ENCODE measurements at regions not wholly inside any gene's neighbourhood (a gene's known extent, or its start where the extent isn't known, plus 50 kb on each side); places are given as distances from the start of the nearest gene placed in this dataset.

- in situ Hi-C loops (cut with MboI; ENCODE audit: low sequenced_read_pairs), result no loop called here
- H3K27me3 ChIP-seq (ENCODE audit: low read depth), result no peaks in the 10 kb centered on the region
- no peaks in the 10 kb centered on the region for H3K36me3 ChIP-seq (replicated peaks)
- H3K4me3 ChIP-seq, result no peak overlapping the region
- DNase-seq (ENCODE audit: low spot score in 2 of 2), result no peak
- H3K9me3 ChIP-seq, result no peaks in the 10 kb centered on the region
- H3K4me1 ChIP-seq, result no peaks in the 10 kb centered on the region
These were observed 403.4 kb downstream of the MATN1 start for GRCh38 chr1:30319765-30320580.

- no peak for DNase-seq (ENCODE audit: low spot score in 2 of 2)
- no peaks in the 10 kb centered on the region for H3K36me3 ChIP-seq (replicated peaks)
- H3K4me3 ChIP-seq, result no peak overlapping the region
- H3K27me3 ChIP-seq (ENCODE audit: low read depth), result no peaks in the 10 kb centered on the region
- in situ Hi-C loops (cut with MboI; ENCODE audit: low sequenced_read_pairs), result no loop called here
- H3K4me1 ChIP-seq, result no peaks in the 10 kb centered on the region
- H3K9me3 ChIP-seq, result no peaks in the 10 kb centered on the region
These were observed 404.3 kb downstream of the MATN1 start for GRCh38 chr1:30318864-30319718.

- no peak for DNase-seq (ENCODE audit: low spot score in 2 of 2)
- Histone ChIP-seq H3K4me3 (no peak overlapping the region), H3K27me3 (ENCODE audit: low read depth) (no peaks in the 10 kb centered on the region), H3K36me3 (replicated peaks) (no peaks in the 10 kb centered on the region), H3K9me3 (no peaks in the 10 kb centered on the region), H3K4me1 (no peaks in the 10 kb centered on the region)
- in situ Hi-C loops (cut with MboI; ENCODE audit: low sequenced_read_pairs), result no loop called here
These were observed 405.0 kb downstream of the MATN1 start for GRCh38 chr1:30318413-30318812.

- no peaks in the 10 kb centered on the region for H3K4me1 ChIP-seq
- no peak overlapping the region for H3K4me3 ChIP-seq
- no peak for DNase-seq (ENCODE audit: low spot score in 2 of 2)
- in situ Hi-C loops (cut with MboI; ENCODE audit: low sequenced_read_pairs), result no loop called here
- no peaks in the 10 kb centered on the region for H3K27me3 ChIP-seq (ENCODE audit: low read depth)
- H3K9me3 ChIP-seq, result no peaks in the 10 kb centered on the region
- H3K36me3 ChIP-seq (replicated peaks), result no peaks in the 10 kb centered on the region
These were observed 405.5 kb downstream of the MATN1 start for GRCh38 chr1:30317921-30318320.

GRCh38 chr1:30316056-30316455 is 407.3 kb downstream of the MATN1 start:
- DNase-seq (ENCODE audit: low spot score in 2 of 2), result no peak
- Histone ChIP-seq H3K27me3 (ENCODE audit: low read depth) (no peaks in the 10 kb centered on the region), H3K4me3 (no peak overlapping the region), H3K9me3 (no peaks in the 10 kb centered on the region), H3K4me1 (no peaks in the 10 kb centered on the region), H3K36me3 (replicated peaks) (no peaks in the 10 kb centered on the region)
- in situ Hi-C loops (cut with MboI; ENCODE audit: low sequenced_read_pairs), result no loop called here

- H3K4me3 ChIP-seq, result no peak overlapping the region
- in situ Hi-C loops (cut with MboI; ENCODE audit: low sequenced_read_pairs), result no loop called here
- DNase-seq (ENCODE audit: low spot score in 2 of 2), result no peak
- no peaks in the 10 kb centered on the region for H3K36me3 ChIP-seq (replicated peaks)
- H3K27me3 ChIP-seq (ENCODE audit: low read depth), result no peaks in the 10 kb centered on the region
- H3K9me3 ChIP-seq, result no peaks in the 10 kb centered on the region
- H3K4me1 ChIP-seq, result no peaks in the 10 kb centered on the region
These were observed 408.0 kb downstream of the MATN1 start for GRCh38 chr1:30315185-30315960.

GRCh38 chr1:30314591-30314990 is 408.8 kb downstream of the MATN1 start:
- no peak for DNase-seq (ENCODE audit: low spot score in 2 of 2)
- Histone ChIP-seq H3K27me3 (ENCODE audit: low read depth) (no peaks in the 10 kb centered on the region), H3K36me3 (replicated peaks) (no peaks in the 10 kb centered on the region), H3K9me3 (no peaks in the 10 kb centered on the region), H3K4me1 (no peaks in the 10 kb centered on the region), H3K4me3 (no peak overlapping the region)
- in situ Hi-C loops (cut with MboI; ENCODE audit: low sequenced_read_pairs), result no loop called here

GRCh38 chr1:30313584-30313983 is 409.8 kb downstream of the MATN1 start:
- no peaks in the 10 kb centered on the region for H3K36me3 ChIP-seq (replicated peaks)
- in situ Hi-C loops (cut with MboI; ENCODE audit: low sequenced_read_pairs), result no loop called here
- no peaks in the 10 kb centered on the region for H3K9me3 ChIP-seq
- no peaks in the 10 kb centered on the region for H3K4me1 ChIP-seq
- no peak overlapping the region for H3K4me3 ChIP-seq
- no peak for DNase-seq (ENCODE audit: low spot score in 2 of 2)
- no peaks in the 10 kb centered on the region for H3K27me3 ChIP-seq (ENCODE audit: low read depth)

- Histone ChIP-seq H3K36me3 (replicated peaks) (no peaks in the 10 kb centered on the region), H3K4me1 (no peaks in the 10 kb centered on the region), H3K4me3 (no peak overlapping the region), H3K27me3 (ENCODE audit: low read depth) (no peaks in the 10 kb centered on the region), H3K9me3 (no peaks in the 10 kb centered on the region)
- DNase-seq (ENCODE audit: low spot score in 2 of 2), result no peak
- in situ Hi-C loops (cut with MboI; ENCODE audit: low sequenced_read_pairs), result no loop called here
These were observed 410.2 kb downstream of the MATN1 start for GRCh38 chr1:30313176-30313575.

- Histone ChIP-seq H3K36me3 (replicated peaks) (no peaks in the 10 kb centered on the region), H3K27me3 (ENCODE audit: low read depth) (no peaks in the 10 kb centered on the region), H3K4me3 (no peak overlapping the region), H3K4me1 (no peaks in the 10 kb centered on the region), H3K9me3 (no peaks in the 10 kb centered on the region)
- DNase-seq (ENCODE audit: low spot score in 2 of 2), result no peak
- in situ Hi-C loops (cut with MboI; ENCODE audit: low sequenced_read_pairs), result no loop called here
These were observed 411.2 kb downstream of the MATN1 start for GRCh38 chr1:30312226-30312625.

- H3K36me3 ChIP-seq (replicated peaks), result no peaks in the 10 kb centered on the region
- H3K4me1 ChIP-seq, result no peaks in the 10 kb centered on the region
- no peaks in the 10 kb centered on the region for H3K27me3 ChIP-seq (ENCODE audit: low read depth)
- H3K4me3 ChIP-seq, result no peak overlapping the region
- in situ Hi-C loops (cut with MboI; ENCODE audit: low sequenced_read_pairs), result no loop called here
- H3K9me3 ChIP-seq, result no peaks in the 10 kb centered on the region
- no peak for DNase-seq (ENCODE audit: low spot score in 2 of 2)
These were observed 411.6 kb downstream of the MATN1 start for GRCh38 chr1:30311749-30312148.

GRCh38 chr1:30310966-30311742 is 412.2 kb downstream of the MATN1 start:
- no peaks in the 10 kb centered on the region for H3K9me3 ChIP-seq
- no peak overlapping the region for H3K4me3 ChIP-seq
- in situ Hi-C loops (cut with MboI; ENCODE audit: low sequenced_read_pairs), result no loop called here
- H3K36me3 ChIP-seq (replicated peaks), result no peaks in the 10 kb centered on the region
- no peaks in the 10 kb centered on the region for H3K4me1 ChIP-seq
- no peaks in the 10 kb centered on the region for H3K27me3 ChIP-seq (ENCODE audit: low read depth)
- DNase-seq (ENCODE audit: low spot score in 2 of 2), result no peak

GRCh38 chr1:30307182-30307581 is 416.2 kb downstream of the MATN1 start:
- no peaks in the 10 kb centered on the region for H3K27me3 ChIP-seq (ENCODE audit: low read depth)
- DNase-seq (ENCODE audit: low spot score in 2 of 2), result no peak
- H3K9me3 ChIP-seq, result no peaks in the 10 kb centered on the region
- H3K4me1 ChIP-seq, result no peaks in the 10 kb centered on the region
- in situ Hi-C loops (cut with MboI; ENCODE audit: low sequenced_read_pairs), result no loop called here
- no peak overlapping the region for H3K4me3 ChIP-seq
- no peaks in the 10 kb centered on the region for H3K36me3 ChIP-seq (replicated peaks)

Data from HAP-1 (cell line).